Loucy (cell line): ENCODE measurements at regions not wholly inside any gene's neighbourhood (a gene's known extent, or its start where the extent isn't known, plus 50 kb on each side); places are given as distances from the start of the nearest gene placed in this dataset.

Source experiments
- H2AFZ ChIP-seq: fragments of 200-600 bp; sonication (generic); 2 replicates; pipeline ENCODE4 v1.6.0; 2016; ENCODE audit warnings: antibody characterized with exemption, mild to moderate bottlenecking, low read length, moderate library complexity
- H3F3A ChIP-seq: fragments of 200-600 bp; 2 replicates; pipeline ENCODE4 v1.6.0; 2016; ENCODE audit warnings: antibody characterized with exemption, low read depth, mild to moderate bottlenecking
- H3K27me3 ChIP-seq: fragments of 200-600 bp; sonication (generic); 2 replicates; pipeline ENCODE4 v1.6.1; 2014; ENCODE audit warnings: low read length, mild to moderate bottlenecking; ENCODE audit not compliant: insufficient read depth, poor library complexity, severe bottlenecking
- H3K36me3 ChIP-seq: fragments of 200-600 bp; sonication (generic); 2 replicates; pipeline ENCODE4 v1.6.1; 2016; ENCODE audit warnings: low read length; ENCODE audit not compliant: insufficient read depth
- H3K4me1 ChIP-seq: fragments of 200-600 bp; sonication (generic); 2 replicates; pipeline ENCODE4 v1.5.1; 2014; ENCODE audit warnings: low read length, mild to moderate bottlenecking; ENCODE audit not compliant: insufficient read depth, poor library complexity, severe bottlenecking
- H3K4me2 ChIP-seq: fragments of 200-600 bp; sonication (generic); 2 replicates; pipeline ENCODE4 v1.6.0; 2014; ENCODE audit warnings: antibody characterized with exemption, low read length, low read depth, mild to moderate bottlenecking; ENCODE audit not compliant: poor library complexity, severe bottlenecking
- H3K4me3 ChIP-seq: fragments of 200-600 bp; sonication (generic); 2 replicates; pipeline ENCODE4 v1.5.1; 2014; ENCODE audit warnings: low read length, mild to moderate bottlenecking, mixed read lengths; ENCODE audit not compliant: poor library complexity, severe bottlenecking
- H3K79me2 ChIP-seq: fragments of 200-600 bp; sonication (generic); 2 replicates; pipeline ENCODE4 v1.6.1; 2014; ENCODE audit warnings: low read length; ENCODE audit not compliant: insufficient read depth
- H3K9ac ChIP-seq: fragments of 200-600 bp; sonication (generic); 2 replicates; pipeline ENCODE4 v1.6.0; 2014; ENCODE audit warnings: mild to moderate bottlenecking, low read depth, low read length, moderate library complexity; ENCODE audit not compliant: poor library complexity, severe bottlenecking
- H3K9me2 ChIP-seq: fragments of 200-600 bp; sonication (generic); replicated peaks from 2 replicates; pipeline ENCODE4 v1.6.1; 2016; ENCODE audit warnings: low read depth, low read length, mixed read lengths
- H3K9me3 ChIP-seq: fragments of 200-600 bp; sonication (generic); 2 replicates; pipeline ENCODE4 v1.6.1; 2014; ENCODE audit warnings: mild to moderate bottlenecking, antibody characterized with exemption, low read length, low read depth; ENCODE audit not compliant: insufficient read depth
- H4K20me1 ChIP-seq: fragments of 200-600 bp; sonication (generic); 2 replicates; pipeline ENCODE4 v1.6.0; 2014; ENCODE audit warnings: antibody characterized with exemption, low read length, mild to moderate bottlenecking; ENCODE audit not compliant: insufficient read depth, poor library complexity, severe bottlenecking
- CTCF ChIP-seq: fragments of 200-600 bp; sonication (generic); conservative IDR thresholded peaks from 2 replicates; pipeline ENCODE4 v1.5.1; 2014; ENCODE audit warnings: mild to moderate bottlenecking, antibody characterized with exemption, low read length
- EZH2phosphoT487 ChIP-seq: fragments of 200-600 bp; IDR thresholded peaks from 2 replicates; pipeline ENCODE4 v1.6.1; 2018; ENCODE audit warnings: antibody characterized with exemption, mild to moderate bottlenecking, moderate library complexity, borderline replicate concordance

GRCh38 chr17:62121025-62121730 is 56.1 kb upstream of the MED13 start:
- H3K9ac ChIP-seq = no peak overlapping the region
- H3K9me2 ChIP-seq = no peaks in the 10 kb centered on the region
- TF ChIP-seq CTCF (no peak), EZH2phosphoT487 (no peak)
- H3K79me2 ChIP-seq = no peaks in the 10 kb centered on the region
- H3K9me3 ChIP-seq = no peaks in the 10 kb centered on the region
- H3F3A ChIP-seq = peaks cover 8% of the 10 kb centered on the region; the same call in 1 of the 2 replicates
- no peak overlapping the region for H3K4me3 ChIP-seq
- H3K4me1 ChIP-seq = peaks cover 35% of the 10 kb centered on the region
- H2AFZ ChIP-seq = peak overlapping the region; percentile 79; the same call in 1 of the 2 replicates
- H3K36me3 ChIP-seq = no peaks in the 10 kb centered on the region
- no peaks in the 10 kb centered on the region for H4K20me1 ChIP-seq
- H3K4me2 ChIP-seq = peak overlapping the region; percentile 14
- no peaks in the 10 kb centered on the region for H3K27me3 ChIP-seq

GRCh38 chr17:62119373-62119772 is 54.3 kb upstream of the MED13 start:
- Histone ChIP-seq H3K79me2 (no peaks in the 10 kb centered on the region), H3F3A (peaks cover 8% of the 10 kb centered on the region; the same call in 1 of the 2 replicates), H3K4me1 (peaks cover 33% of the 10 kb centered on the region), H3K9ac (peak overlapping the region; percentile 14), H3K27me3 (no peaks in the 10 kb centered on the region), H2AFZ (peak overlapping the region; percentile 46; the same call in 1 of the 2 replicates), H3K9me3 (no peaks in the 10 kb centered on the region), H3K4me3 (peak overlapping the region; percentile 5), H3K36me3 (no peaks in the 10 kb centered on the region), H4K20me1 (no peaks in the 10 kb centered on the region), H3K4me2 (peak overlapping the region; percentile 63), H3K9me2 (no peaks in the 10 kb centered on the region)
- TF ChIP-seq EZH2phosphoT487 = no peak
- no peak for TF ChIP-seq CTCF
